ENCODE measurements at regions not wholly inside any gene's neighbourhood (a gene's known extent, or its start where the extent isn't known, plus 50 kb on each side); places are given as distances from the start of the nearest gene placed in this dataset.
"Not testable (repeated sequence)": the region's sequence is repeated elsewhere in the genome, so short reads cannot be mapped to it uniquely, and the experiment has no call there.

GRCh38 chr16:9625122-9625521, 533.7 kb downstream of the HAPSTR1 start:
- Mint-ChIP-seq H3K4me1 (no peaks in the 10 kb centered on the region), H3K36me3 (no peaks in the 10 kb centered on the region), H3K27ac (no peak overlapping the region), H3K4me3 (no peak overlapping the region), H3K9me3 (no peaks in the 10 kb centered on the region), H3K27me3 (no peaks in the 10 kb centered on the region)
- no peak for DNase-seq

DNA sequence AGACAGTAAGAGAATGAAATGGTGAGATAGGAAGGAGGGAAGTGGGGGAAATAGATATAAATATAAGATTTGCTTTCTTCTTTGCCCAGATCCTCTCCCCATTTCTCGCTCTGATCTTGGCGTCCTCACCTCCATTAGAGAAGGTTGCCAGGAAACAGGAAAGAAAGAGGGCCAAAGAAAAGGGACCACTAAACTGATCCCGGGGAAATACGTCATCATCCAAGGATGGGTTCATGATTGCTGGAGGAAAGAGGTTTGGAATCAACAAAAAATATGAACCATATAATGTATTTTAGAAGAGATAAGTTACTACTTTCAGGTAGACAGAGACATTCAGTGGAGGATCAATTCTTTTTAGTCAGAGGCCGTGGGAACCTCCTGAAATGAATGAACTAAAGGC, 536.0 kb downstream of the HAPSTR1 start:
- Mint-ChIP-seq H3K27ac (no peak overlapping the region), H3K9me3 (peaks cover 1% of the 10 kb centered on the region), H3K27me3 (no peaks in the 10 kb centered on the region), H3K4me1 (no peaks in the 10 kb centered on the region), H3K4me3 (no peak overlapping the region), H3K36me3 (no peaks in the 10 kb centered on the region)
- no peak for DNase-seq

GRCh38 chr16:9630119-9630518, 538.7 kb downstream of the HAPSTR1 start:
- Mint-ChIP-seq H3K4me1 (no peaks in the 10 kb centered on the region), H3K4me3 (no peak overlapping the region), H3K27ac (no peak overlapping the region), H3K27me3 (no peaks in the 10 kb centered on the region), H3K9me3 (peaks cover 4% of the 10 kb centered on the region), H3K36me3 (no peaks in the 10 kb centered on the region)
- DNase-seq: no peak

DNA sequence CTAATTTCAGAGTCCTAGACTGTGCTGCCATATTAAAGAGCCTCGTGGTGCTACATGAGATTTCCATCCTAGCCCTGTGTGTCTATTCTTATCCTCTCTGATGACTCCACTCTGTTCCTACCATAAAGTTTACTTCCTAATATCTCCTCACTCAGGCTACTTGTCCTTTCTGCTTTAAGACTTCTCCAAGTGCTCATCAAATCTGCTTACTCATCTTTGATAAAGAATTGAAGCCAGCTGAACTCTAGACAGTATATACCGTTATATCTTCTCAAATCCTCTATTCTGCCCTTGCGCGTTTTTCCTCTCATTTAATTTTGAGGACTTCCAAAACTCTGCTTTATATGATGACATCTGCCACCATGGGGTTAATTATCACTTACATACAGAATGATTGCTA, 539.5 kb downstream of the HAPSTR1 start:
- no peak for DNase-seq
- no peak overlapping the region for H3K27ac Mint-ChIP-seq
- H3K36me3 Mint-ChIP-seq: no peaks in the 10 kb centered on the region
- H3K9me3 Mint-ChIP-seq: peaks cover 4% of the 10 kb centered on the region
- H3K4me3 Mint-ChIP-seq: no peak overlapping the region
- H3K27me3 Mint-ChIP-seq: no peaks in the 10 kb centered on the region
- H3K4me1 Mint-ChIP-seq: no peaks in the 10 kb centered on the region

DNA sequence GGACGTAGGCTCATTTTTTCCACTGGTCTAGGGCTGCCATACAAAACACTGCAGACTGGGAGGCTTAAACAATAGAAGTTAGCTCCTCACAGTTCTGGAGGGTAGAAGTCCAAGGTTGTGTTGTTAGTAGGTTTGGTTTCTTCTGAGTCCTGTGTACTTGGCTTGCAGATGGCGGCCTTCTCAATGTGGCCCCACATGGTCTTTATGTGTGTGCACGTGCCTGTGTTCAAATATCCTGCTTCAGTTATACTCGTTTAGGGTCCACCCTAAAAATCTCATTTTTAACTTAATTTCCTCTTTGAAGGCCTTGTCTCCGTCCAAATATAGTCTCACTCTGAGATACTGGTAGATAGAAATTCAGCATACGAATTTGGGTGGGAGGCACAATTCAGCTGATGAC, 542.4 kb downstream of the HAPSTR1 start:
- H3K27ac Mint-ChIP-seq: no peak overlapping the region
- no peak for DNase-seq
- no peak overlapping the region for H3K4me3 Mint-ChIP-seq
- H3K36me3 Mint-ChIP-seq: no peaks in the 10 kb centered on the region
- H3K4me1 Mint-ChIP-seq: no peaks in the 10 kb centered on the region
- peaks cover 4% of the 10 kb centered on the region for H3K9me3 Mint-ChIP-seq
- H3K27me3 Mint-ChIP-seq: no peaks in the 10 kb centered on the region

- not testable (repeated sequence) for H3K4me1 Mint-ChIP-seq, H3K27ac Mint-ChIP-seq, H3K27me3 Mint-ChIP-seq, H3K4me3 Mint-ChIP-seq, DNase-seq, H3K9me3 Mint-ChIP-seq, H3K36me3 Mint-ChIP-seq
These were observed 543.8 kb downstream of the HAPSTR1 start for GRCh38 chr16:9635150-9635720.

GRCh38 chr16:9644258-9644657, 538.0 kb downstream of the GRIN2A start:
- H3K36me3 Mint-ChIP-seq: no peaks in the 10 kb centered on the region
- H3K27me3 Mint-ChIP-seq: peaks cover 22% of the 10 kb centered on the region
- H3K4me1 Mint-ChIP-seq: no peaks in the 10 kb centered on the region
- H3K27ac Mint-ChIP-seq: no peak overlapping the region
- no peak overlapping the region for H3K4me3 Mint-ChIP-seq
- H3K9me3 Mint-ChIP-seq: no peaks in the 10 kb centered on the region
- no peak for DNase-seq

GRCh38 chr16:9645911-9646310, 536.3 kb downstream of the GRIN2A start:
- Mint-ChIP-seq H3K36me3 (no peaks in the 10 kb centered on the region), H3K9me3 (no peaks in the 10 kb centered on the region), H3K4me1 (no peaks in the 10 kb centered on the region), H3K4me3 (no peak overlapping the region), H3K27ac (no peak overlapping the region), H3K27me3 (peaks cover 20% of the 10 kb centered on the region)
- DNase-seq: no peak

- Mint-ChIP-seq H3K36me3 (no peaks in the 10 kb centered on the region), H3K27me3 (peaks cover 17% of the 10 kb centered on the region), H3K4me1 (no peaks in the 10 kb centered on the region), H3K4me3 (no peak overlapping the region), H3K27ac (no peak overlapping the region), H3K9me3 (no peaks in the 10 kb centered on the region)
- no peak for DNase-seq
These were observed 534.1 kb downstream of the GRIN2A start for GRCh38 chr16:9647981-9648701.

GRCh38 chr16:9650284-9650683, 531.9 kb downstream of the GRIN2A start:
- Mint-ChIP-seq H3K36me3 (no peaks in the 10 kb centered on the region), H3K27ac (no peak overlapping the region), H3K27me3 (peaks cover 12% of the 10 kb centered on the region), H3K9me3 (no peaks in the 10 kb centered on the region), H3K4me3 (no peak overlapping the region), H3K4me1 (no peaks in the 10 kb centered on the region)
- no peak for DNase-seq

GRCh38 chr16:9655051-9655450, 527.2 kb downstream of the GRIN2A start:
- no peak overlapping the region for H3K4me3 Mint-ChIP-seq
- H3K27me3 Mint-ChIP-seq: peaks cover 12% of the 10 kb centered on the region
- no peaks in the 10 kb centered on the region for H3K9me3 Mint-ChIP-seq
- H3K4me1 Mint-ChIP-seq: no peaks in the 10 kb centered on the region
- no peaks in the 10 kb centered on the region for H3K36me3 Mint-ChIP-seq
- no peak overlapping the region for H3K27ac Mint-ChIP-seq
- no peak for DNase-seq

DNA sequence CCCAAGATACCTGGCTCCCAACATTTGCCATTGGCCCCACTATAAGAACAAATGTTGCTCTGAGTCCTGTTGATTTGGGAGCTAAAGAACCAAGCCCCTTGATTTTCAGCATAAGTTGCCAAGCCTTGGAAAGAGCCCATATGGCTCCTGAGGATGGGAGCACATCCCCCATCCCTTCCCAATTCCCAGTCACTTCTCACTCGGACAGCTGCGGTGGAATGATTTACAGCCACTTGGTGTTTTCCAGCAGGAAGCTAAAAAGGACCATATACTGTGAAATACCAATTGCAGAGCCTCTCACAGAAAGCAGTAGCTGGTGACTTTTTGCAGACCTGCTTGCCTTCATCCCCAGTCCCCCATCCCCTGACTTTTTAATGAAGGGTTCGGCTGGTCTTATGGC, 524.6 kb downstream of the GRIN2A start:
- Mint-ChIP-seq H3K4me1 (no peaks in the 10 kb centered on the region), H3K27ac (no peak overlapping the region), H3K4me3 (no peak overlapping the region), H3K36me3 (no peaks in the 10 kb centered on the region), H3K9me3 (no peaks in the 10 kb centered on the region), H3K27me3 (peaks cover 12% of the 10 kb centered on the region)
- DNase-seq: no peak

DNA sequence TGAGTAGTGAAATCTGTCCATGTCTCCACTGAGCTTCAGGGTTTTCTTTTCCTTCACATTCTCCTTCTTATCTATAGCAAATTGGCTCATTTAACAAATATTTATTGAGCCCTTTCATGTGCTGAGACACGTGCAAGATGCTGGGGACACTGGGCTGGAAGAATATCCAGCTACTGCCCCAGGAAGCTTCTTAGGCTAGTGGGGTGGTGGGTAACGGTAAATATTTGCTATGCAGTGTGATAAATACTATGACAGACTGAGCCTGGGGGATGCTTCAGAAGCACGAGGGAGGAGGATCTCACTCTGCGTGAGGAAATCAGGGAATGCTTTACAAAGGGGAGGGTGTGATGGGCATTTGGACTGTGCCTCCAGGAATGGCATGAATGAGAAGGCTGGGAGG, 524.1 kb downstream of the GRIN2A start:
- no peaks in the 10 kb centered on the region for H3K9me3 Mint-ChIP-seq
- H3K4me3 Mint-ChIP-seq: no peak overlapping the region
- no peaks in the 10 kb centered on the region for H3K4me1 Mint-ChIP-seq
- H3K27me3 Mint-ChIP-seq: peaks cover 12% of the 10 kb centered on the region
- no peaks in the 10 kb centered on the region for H3K36me3 Mint-ChIP-seq
- no peak overlapping the region for H3K27ac Mint-ChIP-seq
- DNase-seq: no peak

DNA sequence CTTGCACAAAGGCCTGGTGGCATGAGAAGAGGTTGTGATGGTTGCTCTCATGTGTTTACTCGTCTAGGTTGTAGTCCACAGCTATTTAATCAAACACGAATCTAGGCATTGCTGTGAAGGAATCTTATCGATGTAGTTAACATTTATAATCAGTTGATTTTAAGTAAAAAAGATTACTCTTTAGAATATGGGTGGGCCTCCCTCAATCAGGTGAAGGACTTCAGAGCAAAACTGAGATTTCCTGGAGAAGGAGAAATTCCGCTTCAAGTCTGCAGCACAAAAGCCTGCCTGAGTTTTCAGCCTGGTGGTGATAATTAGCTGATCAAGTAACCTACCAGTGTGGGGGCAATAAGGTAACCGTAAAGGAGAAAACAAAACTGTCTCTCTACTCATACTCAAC, 523.6 kb downstream of the GRIN2A start:
- no peak for DNase-seq
- no peak overlapping the region for H3K27ac Mint-ChIP-seq

DNA sequence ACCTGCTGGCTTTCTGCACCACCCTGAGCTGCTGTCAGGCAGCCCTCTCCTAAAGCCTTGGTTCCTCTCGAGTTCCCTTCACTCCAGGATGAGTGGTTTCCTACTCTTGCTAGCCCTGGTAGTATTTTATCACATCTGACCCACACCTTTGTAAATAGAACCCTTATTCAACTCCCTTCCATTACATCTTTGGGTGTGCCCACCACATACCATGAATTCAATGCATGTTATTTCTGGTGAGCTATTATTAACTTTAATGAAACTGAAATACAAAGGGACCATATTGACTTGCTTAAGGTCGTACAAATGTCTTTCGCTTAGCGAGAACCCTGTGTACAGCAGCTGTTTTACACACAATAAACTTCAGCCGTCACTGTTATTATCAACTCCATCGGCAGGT, 521.3 kb downstream of the GRIN2A start:
- H3K4me1 Mint-ChIP-seq: no peaks in the 10 kb centered on the region
- no peaks in the 10 kb centered on the region for H3K36me3 Mint-ChIP-seq
- no peaks in the 10 kb centered on the region for H3K9me3 Mint-ChIP-seq

More for the DNA sequence above, 523.6 kb downstream of the GRIN2A start:
- Mint-ChIP-seq H3K4me3 (no peak overlapping the region), H3K9me3 (no peaks in the 10 kb centered on the region), H3K36me3 (no peaks in the 10 kb centered on the region), H3K4me1 (no peaks in the 10 kb centered on the region), H3K27me3 (peaks cover 12% of the 10 kb centered on the region)

DNA sequence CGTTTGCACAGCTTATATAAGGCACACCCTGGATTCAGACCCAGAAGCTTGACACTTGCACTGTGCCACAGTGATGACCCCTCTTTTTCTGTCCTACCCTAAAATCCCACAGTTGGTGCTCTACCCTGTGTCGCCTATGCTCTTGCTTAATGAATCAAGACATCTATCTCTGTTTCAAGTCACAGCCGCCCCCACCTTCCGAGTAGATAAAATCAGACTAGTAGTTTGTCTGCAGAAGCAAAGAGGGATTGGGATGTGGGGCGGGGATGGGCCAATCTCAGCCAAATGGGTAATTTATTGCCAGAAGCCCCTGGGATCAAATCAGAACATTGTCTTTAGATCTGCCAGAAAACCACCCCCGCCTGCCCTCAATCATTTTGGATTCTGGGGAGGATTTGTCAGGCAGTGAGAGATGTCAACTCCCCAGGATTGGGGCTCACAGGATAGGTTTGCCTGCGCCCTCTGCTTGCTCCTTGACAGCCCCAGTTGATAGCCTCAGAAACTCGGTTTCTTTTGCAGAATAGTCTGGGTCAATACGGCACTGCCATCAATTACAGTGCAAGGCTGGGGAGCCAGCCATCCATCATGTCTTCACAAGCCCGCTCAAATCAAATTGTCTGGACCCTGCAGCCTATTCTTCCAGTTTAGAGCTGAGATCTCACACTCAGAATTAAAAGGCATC, 520.8 kb downstream of the GRIN2A start:
- H3K9me3 Mint-ChIP-seq: no peaks in the 10 kb centered on the region
- peaks cover 12% of the 10 kb centered on the region for H3K27me3 Mint-ChIP-seq
- H3K36me3 Mint-ChIP-seq: no peaks in the 10 kb centered on the region
- no peak overlapping the region for H3K4me3 Mint-ChIP-seq
- no peak overlapping the region for H3K27ac Mint-ChIP-seq
- H3K4me1 Mint-ChIP-seq: no peaks in the 10 kb centered on the region
- no peak for DNase-seq

More for the DNA sequence above, 521.3 kb downstream of the GRIN2A start:
- no peak overlapping the region for H3K4me3 Mint-ChIP-seq
- no peak for DNase-seq
- no peak overlapping the region for H3K27ac Mint-ChIP-seq
- peaks cover 12% of the 10 kb centered on the region for H3K27me3 Mint-ChIP-seq
